GM18502 (cell line): ENCODE measurements at regions not wholly inside any gene's neighbourhood (a gene's known extent, or its start where the extent isn't known, plus 50 kb on each side); places are given as distances from the start of the nearest gene placed in this dataset.

ENCODE experiments used
- ATAC-seq: cut with Tn5 transposase; IDR thresholded peaks from one replicate; pipeline ENCODE4 v1.9.1; 2021; ENCODE audit warnings: mild to moderate bottlenecking; ENCODE audit not compliant: unreplicated experiment, poor library complexity

DNA sequence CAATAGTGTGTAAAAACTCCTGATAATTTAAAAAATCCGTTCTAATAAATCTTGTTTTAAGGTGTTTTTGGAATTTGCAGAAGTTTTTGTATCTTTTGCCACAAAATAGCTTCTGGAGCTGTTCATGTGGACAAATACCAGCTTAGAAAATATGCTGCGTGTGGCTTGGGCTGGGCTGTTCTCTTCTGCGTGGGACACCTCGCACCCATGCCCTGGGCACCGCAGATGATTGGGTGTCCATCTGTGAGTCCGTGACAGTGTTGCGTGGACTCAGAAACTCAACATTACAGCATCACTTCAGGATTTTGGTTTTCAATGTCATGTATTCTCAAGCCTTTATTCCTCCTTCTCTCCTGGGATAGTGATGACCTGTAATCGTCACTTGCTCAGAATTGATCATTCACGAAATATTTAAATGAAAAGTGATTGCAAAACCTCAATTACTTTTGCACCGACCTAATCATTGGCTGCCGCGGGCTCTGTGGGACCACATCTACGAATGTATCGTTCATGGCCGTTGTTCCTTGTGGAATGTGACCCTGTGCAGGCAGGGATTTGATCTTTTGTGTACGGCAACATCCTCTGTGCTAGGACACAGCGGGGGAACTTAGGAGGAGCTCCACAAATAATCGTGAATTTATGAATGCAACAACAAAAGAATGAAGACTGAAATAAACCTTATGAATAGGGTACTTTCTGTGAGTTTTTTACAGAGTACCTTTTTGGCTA, 210.3 kb upstream of the FOXF1 start:
- ATAC-seq = no peak

DNA sequence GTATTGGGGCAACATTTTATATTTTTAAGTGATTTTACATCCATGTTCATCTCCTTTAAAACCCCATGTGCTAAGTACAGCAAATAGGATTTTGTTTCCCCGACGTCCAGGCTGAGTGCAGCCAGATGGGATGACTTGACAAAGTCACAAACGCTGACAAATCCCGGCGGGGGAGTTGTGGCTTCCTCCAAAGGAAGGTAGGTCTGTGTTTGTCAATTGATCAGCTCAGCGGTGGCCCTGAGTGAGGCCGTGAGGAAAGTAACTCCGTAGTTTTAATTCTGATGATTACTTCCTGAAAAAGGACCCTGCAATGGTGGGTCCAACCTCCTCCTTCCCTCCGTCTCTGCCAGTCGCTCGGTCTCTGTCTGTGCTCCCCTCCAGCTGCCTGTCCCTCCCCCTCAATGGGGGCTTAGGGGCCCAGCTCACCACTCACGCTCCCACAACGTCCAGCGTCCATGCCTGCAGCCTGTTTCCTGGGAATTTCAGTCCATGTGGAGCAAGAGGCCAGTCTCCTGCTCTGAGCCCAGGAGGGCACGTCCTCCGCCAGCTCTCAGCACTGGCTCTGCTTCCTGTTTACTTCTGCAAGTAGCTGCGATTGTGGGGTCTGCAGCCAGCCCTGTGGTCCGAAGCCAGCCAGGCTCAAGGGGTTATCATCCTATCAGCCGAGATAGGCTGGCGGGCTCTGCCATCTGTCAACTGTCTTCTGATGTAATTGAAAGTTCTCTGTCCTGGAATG, 209.4 kb upstream of the FOXF1 start:
- ATAC-seq = no peak

DNA sequence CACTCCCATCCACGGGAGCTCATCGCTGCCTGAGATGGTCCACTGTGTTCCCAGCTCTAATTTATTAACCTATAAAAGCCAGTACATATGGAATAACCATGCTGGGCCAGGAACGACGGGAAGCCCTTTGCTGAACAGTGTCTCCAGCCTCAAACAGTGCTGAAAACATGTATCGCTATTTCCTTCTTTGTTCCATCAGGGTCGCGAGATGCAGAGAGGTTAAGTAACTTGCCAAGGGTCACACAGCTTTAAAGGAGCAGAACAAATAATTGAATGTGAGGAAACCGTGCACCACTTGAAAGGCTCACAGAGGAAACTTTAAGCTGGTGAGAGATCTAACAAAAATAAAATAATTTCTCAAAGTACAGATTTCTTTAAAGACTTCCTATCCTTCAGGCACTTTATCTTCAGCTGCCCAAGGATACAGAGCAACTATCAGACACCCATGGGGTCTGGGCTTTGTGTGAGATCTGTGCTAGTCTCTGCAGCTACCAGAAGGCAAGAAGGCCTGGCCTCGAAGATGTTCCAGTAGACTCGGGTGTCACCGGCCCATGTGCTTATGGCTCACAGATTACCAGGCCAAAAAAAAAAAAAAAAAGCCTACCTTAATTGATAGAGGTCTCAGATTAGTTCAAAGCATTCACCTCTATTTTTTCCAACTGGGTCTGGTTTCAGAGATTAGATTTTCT, 207.8 kb upstream of the FOXF1 start:
- ATAC-seq = no peak

DNA sequence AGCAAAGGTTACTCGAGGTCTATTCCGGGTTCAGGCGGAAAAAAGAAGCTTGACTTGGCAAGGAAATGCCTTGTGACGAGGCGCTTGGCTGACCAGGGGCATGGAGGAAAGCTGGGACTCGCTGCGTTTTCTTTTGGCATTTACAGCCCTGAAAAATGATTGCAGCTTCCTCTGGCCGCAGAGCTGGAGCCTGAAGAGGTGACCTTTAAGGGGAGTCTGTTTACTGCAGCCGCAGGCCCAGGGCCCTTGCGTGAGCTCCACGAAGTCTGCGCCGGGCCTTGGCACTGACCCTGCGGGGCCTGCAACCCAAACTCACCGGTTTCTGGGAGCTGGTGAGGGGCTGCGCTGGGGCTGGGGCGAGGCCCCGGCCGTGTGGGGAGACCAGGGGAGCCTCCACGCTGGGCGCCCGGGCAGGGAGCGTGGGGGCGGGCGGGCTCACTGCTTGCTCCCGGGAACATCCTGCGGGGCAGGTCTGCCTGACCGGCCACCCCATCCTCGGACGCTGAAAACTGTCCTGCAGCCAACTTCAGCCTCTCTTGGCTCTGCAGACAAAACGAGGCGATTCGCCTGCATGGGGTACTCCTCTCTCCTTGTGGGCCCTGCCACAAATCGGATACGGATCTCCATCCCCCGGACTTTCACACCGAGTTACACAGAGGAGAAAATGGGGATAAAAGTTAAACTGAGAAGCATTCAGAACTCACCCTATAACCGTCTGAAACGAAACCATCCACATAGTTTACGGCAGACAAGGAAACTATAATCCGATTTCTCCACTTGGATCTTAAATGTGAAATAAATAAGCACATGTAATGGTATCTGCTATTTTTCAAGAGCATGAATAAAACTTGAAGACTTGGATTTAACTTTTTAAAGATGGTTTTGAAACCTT, 206.3 kb upstream of the FOXF1 start:
- ATAC-seq = no peak

DNA sequence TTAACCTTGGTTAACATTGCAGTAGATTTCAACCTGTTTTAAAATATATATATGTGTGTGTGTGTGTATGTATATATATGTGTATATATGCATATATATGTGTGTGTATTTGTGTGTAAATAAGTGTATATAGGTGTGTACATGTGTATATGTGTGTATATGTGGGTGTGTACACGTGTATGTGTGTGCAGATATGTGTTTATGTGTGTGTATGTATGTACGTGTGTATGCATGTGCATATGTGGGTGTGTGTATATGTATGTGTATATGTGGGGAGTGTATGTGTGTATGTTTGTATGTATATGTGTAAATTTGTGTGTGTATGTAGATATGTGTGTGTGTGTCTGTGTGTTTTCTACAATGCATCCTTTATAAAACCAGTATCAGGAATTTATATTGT, 205.5 kb upstream of the FOXF1 start:
- ATAC-seq = no peak

DNA sequence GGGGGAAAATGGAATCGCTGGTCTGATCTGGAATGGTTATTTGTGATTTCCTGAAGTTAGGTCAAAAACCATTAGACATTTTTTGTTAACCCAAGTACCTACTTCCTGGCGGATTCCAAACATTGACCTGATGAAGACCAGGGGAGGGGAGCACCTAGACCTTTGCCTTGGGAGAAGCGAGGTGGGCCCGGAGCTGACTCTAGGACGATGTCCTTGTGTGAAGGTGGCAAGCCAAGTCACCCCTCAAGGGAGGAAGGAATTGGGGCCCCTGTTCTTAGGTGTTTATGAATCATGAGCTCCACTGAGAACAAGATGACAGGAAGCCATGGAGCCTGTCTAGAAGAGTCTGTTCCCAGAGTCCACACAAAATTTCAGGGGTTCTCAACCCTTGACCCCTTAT, 204.9 kb upstream of the FOXF1 start:
- no peak for ATAC-seq

DNA sequence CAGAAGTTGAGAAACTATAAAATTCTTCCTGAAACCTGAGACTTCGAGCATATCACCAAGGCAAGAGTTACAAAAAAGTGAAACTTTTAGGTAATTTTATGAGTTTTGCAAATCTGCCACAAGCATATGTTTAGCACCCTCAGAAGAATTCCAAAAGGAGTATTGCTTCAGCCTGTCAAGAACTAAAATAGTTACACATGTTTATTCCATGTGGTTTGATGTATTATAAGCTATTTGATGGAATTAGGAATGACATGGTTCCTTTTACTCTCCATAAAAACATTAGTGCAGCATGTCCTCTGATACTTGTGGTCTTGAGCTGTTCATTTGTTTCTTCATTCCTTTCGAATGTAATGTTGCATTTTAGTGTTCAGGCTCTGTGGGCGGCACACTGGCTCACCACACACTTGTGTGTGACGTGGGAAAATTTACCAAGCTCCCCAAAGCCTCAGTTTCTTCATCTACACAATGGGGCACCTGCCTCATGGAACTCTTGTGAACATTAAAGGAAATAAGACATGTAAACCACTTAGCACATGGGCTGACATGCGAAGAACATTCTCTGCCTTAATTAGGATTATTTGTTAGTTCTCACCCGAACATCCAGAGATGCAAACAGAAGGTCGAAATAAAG, 204.2 kb upstream of the FOXF1 start:
- ATAC-seq = no peak

GRCh38 chr16:86306811-86307513, 203.4 kb upstream of the FOXF1 start:
- ATAC-seq = no peak

- ATAC-seq = no peak
Observed at GRCh38 chr16:86307514-86307903, 202.8 kb upstream of the FOXF1 start.

- no peak for ATAC-seq
Observed at GRCh38 chr16:86308514-86308913, 201.8 kb upstream of the FOXF1 start.

GRCh38 chr16:86313631-86314030, 196.7 kb upstream of the FOXF1 start:
- ATAC-seq = no peak

DNA sequence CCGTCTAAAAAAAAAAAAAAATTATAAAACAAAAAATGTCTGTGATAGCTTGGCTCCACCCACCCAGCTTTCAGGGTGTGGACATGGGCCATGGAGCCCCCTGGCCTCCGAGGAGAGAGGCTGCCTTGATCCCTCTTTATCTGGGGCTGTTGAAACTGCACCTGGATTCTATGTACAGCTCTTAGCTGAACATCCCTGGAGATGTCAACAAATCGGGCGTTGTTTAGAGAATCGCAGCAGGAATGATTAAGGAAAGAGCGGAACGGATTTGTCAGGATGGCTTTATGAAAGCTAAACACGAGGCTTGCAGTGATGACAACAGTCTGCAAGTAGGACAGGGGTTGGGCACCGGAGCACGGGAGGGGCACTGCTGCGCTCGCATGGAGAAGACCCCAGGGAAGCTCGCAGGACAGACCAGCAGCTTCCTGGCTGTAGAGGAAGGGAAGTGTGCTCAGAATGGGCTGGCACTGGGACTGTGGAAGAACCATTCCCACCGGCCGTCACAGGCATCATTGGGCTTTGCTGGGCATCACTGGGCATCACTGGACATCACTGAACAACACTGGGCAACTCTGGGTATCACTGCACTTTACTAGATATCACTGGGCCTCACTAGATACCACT, 195.8 kb upstream of the FOXF1 start:
- ATAC-seq = no peak

- no peak for ATAC-seq
Observed at GRCh38 chr16:86316967-86317812, 193.1 kb upstream of the FOXF1 start.

DNA sequence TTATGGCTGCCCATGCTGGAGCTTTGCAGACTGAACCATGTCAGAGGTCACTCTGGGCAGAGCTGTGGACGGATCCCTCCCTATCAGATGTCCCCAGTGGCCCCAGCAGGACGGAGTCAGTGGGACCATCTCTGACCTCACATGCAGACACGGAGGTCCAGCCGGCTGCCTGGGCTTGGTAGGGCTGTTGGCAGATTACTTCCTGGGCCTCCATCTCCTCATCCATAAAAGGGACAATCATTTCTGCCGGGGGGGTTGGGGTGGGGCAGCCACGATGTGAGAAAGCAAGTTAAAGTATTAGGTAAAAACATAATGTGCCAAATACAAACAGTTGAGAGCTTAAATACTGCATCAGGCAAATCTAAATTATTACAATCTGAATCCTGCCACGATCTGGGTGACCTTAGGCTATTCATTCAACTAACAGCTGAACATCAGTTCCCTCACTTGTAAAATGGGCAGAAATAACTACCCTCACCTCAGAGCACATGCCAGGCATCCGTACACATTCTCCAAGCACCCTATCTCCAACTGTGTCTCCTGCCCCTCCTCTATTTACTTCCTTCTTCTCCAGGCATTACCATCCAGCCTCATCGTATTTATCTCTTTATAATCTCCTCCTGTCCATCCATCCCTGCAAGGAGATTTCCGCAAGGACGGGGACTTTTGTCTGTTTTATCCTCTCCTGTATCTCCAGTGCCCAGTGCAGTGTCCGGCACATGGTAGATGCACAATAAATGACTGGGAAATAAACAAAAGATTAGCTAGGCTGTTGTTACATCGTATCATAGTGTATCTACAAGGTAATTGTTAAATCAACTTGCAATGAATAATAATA, 192.3 kb upstream of the FOXF1 start:
- no peak for ATAC-seq

- ATAC-seq = no peak
Observed at GRCh38 chr16:86319585-86320236, 190.6 kb upstream of the FOXF1 start.

- no peak for ATAC-seq
Observed at GRCh38 chr16:86320237-86320595, 190.1 kb upstream of the FOXF1 start.

DNA sequence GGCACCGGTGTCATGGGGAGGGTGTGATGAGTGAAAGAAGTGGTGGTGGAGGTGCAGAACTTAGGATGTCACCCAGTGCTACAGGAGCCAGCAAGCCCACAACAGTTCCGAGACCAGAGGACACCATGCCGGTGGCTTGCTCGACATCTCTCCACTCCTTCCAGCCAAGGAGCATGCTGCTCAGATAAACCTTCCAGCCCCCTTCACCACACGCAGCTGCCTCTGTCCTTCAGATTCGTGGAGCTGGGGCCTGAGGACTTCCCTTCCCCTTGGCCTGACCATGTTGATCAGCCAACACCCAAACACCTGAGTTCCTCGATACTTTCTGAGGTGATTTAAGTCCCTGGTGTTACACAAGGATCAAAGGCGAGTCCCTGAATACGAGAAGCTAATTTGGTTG, 188.8 kb upstream of the FOXF1 start:
- ATAC-seq = no peak
